ENCODE measurements at regions not wholly inside any gene's neighbourhood (a gene's known extent, or its start where the extent isn't known, plus 50 kb on each side); places are given as distances from the start of the nearest gene placed in this dataset.

DNA sequence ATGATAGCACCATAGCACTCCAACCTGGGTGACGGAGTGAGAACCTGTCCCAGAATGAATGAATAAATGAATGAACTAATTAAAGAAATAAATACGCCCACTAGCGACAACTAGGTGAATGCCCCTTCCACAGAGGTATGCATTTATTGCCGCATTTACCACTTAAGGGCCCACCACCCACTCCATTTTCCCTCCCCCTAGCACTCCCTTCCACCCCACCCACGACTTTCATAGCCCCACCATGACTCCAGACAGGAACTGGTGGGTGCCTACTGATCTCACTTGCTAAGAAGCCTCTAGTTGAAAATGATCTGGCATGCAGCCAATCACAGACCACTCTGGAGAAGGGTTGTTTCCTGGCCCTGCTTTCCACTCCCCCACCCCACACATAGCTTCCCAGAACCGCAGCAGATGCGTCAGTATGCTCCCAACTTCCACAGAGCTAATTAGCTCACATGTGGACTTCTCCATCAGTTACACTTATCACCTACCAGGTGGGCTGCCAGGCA, 167.6 kb downstream of the WT1 start:
- TF ChIP-seq, protein P1, sequence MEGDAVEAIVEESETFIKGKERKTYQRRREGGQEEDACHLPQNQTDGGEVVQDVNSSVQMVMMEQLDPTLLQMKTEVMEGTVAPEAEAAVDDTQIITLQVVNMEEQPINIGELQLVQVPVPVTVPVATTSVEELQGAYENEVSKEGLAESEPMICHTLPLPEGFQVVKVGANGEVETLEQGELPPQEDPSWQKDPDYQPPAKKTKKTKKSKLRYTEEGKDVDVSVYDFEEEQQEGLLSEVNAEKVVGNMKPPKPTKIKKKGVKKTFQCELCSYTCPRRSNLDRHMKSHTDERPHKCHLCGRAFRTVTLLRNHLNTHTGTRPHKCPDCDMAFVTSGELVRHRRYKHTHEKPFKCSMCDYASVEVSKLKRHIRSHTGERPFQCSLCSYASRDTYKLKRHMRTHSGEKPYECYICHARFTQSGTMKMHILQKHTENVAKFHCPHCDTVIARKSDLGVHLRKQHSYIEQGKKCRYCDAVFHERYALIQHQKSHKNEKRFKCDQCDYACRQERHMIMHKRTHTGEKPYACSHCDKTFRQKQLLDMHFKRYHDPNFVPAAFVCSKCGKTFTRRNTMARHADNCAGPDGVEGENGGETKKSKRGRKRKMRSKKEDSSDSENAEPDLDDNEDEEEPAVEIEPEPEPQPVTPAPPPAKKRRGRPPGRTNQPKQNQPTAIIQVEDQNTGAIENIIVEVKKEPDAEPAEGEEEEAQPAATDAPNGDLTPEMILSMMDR (CRISPR knock-in tag; IDR thresholded peaks at IDR 0.05), result no peak
- TF ChIP-seq NCOA2 (CRISPR knock-in tag; IDR thresholded peaks at IDR 0.05), result no peak
- TF ChIP-seq ZNF432 (CRISPR knock-in tag; IDR thresholded peaks at IDR 0.05; ENCODE audit: borderline replicate concordance), result no peak
